Esophagus (tissue), 2 donors: ENCODE measurements at regions not wholly inside any gene's neighbourhood (a gene's known extent, or its start where the extent isn't known, plus 50 kb on each side); places are given as distances from the start of the nearest gene placed in this dataset.

Experiments
- H3K27ac ChIP-seq, 2 donors: one replicate each; pipeline ENCODE4 v1.5.1; 2013; ENCODE audit warnings: low read depth in 2 of 2, mild to moderate bottlenecking in 2 of 2, inconsistent platforms in 1 of 2, low read length in 1 of 2, moderate library complexity in 1 of 2
- H3K27me3 ChIP-seq, 2 donors: one replicate each; pipeline ENCODE4 v1.6.1; 2013; ENCODE audit warnings: low read length in 2 of 2, control low read depth in 1 of 2, mild to moderate bottlenecking in 1 of 2; ENCODE audit not compliant: insufficient read depth in 2 of 2, control insufficient read depth in 1 of 2
- H3K36me3 ChIP-seq, 2 donors: one replicate each; pipeline ENCODE4 v1.6.1; 2013; ENCODE audit warnings: low read length in 1 of 2; ENCODE audit not compliant: control insufficient read depth in 2 of 2, insufficient read depth in 2 of 2
- H3K4me1 ChIP-seq, 2 donors: one replicate each; pipeline ENCODE4 v1.6.1; 2013; ENCODE audit warnings: low read length in 1 of 2; ENCODE audit not compliant: control insufficient read depth in 2 of 2, insufficient read depth in 2 of 2
- H3K4me3 ChIP-seq, 2 donors: one replicate each; pipeline ENCODE4 v1.5.1; 2013; ENCODE audit warnings: low read length in 2 of 2, mild to moderate bottlenecking in 2 of 2, low read depth in 1 of 2, moderate library complexity in 1 of 2
- H3K9me3 ChIP-seq, 2 donors: one replicate each; pipeline ENCODE4 v1.6.1; 2013; ENCODE audit warnings: mild to moderate bottlenecking in 2 of 2, low read depth in 1 of 2, low read length in 1 of 2, moderate library complexity in 1 of 2; ENCODE audit not compliant: control insufficient read depth in 2 of 2, insufficient read depth in 1 of 2
- WGBS, 2 donors: extraction: QIAGEN DNeasy Blood & Tissue Kit; methylation state at CpG; one replicate each; pipeline ENCODE4 v1.1.7; 2013; 5-methylcytosine and 5-hydroxymethylcytosine counted together
- donor health status: healthy with polysubstance abuse.
- donor health status: Bipolar disorder and iron deficiency.

DNA sequence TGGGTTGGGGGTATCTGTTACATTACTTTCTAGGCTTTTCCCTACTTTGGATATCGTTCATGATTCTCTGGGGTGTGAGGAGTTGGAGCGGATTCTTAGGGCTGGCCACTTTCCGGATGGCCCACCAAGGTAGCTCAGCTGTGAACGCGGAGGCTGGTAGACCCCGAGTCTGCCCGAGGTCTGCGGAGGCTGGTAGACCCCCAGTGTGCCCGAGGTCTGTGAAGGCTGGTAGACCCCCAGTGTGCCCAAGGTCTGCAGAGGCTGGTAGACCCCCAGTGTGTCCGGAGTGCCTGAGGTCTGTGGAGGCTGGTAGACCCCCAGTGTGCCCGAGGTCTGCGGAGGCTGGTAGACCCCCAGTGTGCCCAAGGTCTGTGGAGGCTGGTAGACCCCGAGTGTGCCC is 99.2 kb upstream of the ZNF469 start:
- Histone ChIP-seq H3K27ac (no peak overlapping the region), H3K4me3 (no peak overlapping the region), H3K4me1 (peaks cover 0 to 7% of the 10 kb centered on the region in 2 donors), H3K36me3 (no peaks in the 10 kb centered on the region), H3K9me3 (peaks cover 4 to 12% of the 10 kb centered on the region in 2 donors), H3K27me3 (no peaks in the 10 kb centered on the region)
- 91 to 93% methylated on average over 12 to 13 of the region's 13 CpGs for WGBS, 2 donors

DNA sequence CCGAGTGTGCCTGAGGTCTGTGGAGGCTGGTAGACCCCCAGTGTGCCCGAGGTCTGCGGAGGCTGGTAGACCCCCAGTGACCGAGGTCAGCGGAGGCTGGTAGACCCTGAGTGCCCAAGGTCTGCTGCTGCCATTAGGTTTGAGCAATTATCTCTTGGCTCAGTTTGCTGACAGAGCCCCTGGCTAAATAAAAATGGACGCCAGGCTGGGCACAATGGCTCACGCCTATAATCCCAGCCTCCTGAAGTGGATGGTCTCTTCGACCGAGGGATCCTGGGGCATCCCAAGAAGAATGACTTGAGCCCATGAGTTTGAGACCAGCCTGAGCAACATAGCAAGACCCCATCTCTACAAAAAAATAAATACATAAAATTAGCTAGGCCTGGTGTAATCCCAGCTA is 98.7 kb upstream of the ZNF469 start:
- 89 to 91% methylated on average over 9 of the region's 9 CpGs for WGBS, 2 donors
- H3K27me3 ChIP-seq, result no peaks in the 10 kb centered on the region
- H3K27ac ChIP-seq, result no peak overlapping the region
- H3K4me1 ChIP-seq, result peaks cover 0 to 7% of the 10 kb centered on the region in 2 donors
- peaks cover 4 to 14% of the 10 kb centered on the region in 2 donors for H3K9me3 ChIP-seq
- no peaks in the 10 kb centered on the region for H3K36me3 ChIP-seq
- H3K4me3 ChIP-seq, result no peak overlapping the region

DNA sequence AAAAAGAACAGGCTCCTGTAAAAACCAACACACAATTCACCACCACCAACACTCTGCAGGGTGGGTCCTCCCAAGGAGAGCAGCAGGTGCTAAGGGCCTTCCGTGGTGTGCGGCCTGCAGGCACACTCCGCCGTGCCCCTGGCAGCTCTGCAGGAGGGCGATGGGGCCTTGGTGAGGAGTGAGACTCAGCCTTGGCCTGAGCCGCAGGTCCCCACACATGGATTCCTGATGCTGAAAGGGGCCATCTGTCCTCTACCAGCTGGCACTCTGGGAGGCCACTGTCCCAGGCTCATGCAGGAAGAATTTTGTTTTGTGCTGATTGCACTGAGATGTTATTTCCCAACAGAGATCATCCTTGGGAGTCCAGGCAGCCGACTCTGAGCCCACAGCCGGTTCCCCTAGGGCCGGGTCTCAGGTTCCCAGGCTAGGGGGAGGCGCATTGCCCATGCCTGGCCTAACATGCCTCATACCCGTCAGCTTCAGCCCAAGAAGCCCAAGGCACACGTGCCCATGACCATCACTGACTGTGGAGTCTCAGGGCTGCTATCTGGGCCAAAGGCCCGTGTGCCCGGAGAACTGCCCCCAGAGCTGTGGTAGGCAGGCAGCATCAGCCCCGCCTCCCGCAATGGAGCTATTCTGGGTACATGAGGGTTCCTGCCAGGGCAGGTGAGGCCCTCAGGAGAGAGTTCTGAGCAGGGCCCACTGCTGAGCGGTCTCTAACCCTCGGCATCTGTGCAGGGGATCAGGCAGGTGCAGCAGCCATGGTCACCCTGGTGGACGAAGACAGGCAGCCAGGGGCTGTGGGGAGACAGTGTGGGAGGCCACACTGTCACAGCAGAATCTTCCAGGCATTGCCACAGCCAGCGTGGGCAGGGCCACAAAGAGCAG is 97.9 kb upstream of the ZNF469 start:
- H3K27ac ChIP-seq, result no peak overlapping the region
- 90 to 96% methylated on average over 20 of the region's 20 CpGs for WGBS, 2 donors
- H3K27me3 ChIP-seq, result no peaks in the 10 kb centered on the region
- H3K4me3 ChIP-seq, result no peak overlapping the region
- H3K36me3 ChIP-seq, result no peaks in the 10 kb centered on the region
- H3K4me1 ChIP-seq, result peaks cover 0 to 7% of the 10 kb centered on the region in 2 donors
- H3K9me3 ChIP-seq, result peaks cover 4 to 13% of the 10 kb centered on the region in 2 donors

DNA sequence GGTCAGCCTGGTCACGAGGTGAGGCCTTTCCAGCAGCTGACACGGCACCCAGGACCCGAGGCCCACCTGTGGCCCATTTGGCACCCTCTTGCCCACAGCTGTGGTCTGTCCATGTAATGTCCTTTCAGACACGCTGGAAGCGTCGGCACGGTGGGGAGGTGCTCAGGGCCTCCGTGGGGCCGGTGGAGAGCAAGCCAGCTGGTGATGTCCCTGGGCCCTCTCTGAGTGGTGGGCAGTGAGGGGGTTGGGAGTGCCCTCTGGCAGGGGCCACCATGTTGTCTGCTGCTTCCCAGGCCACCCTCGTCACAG is 97.3 kb upstream of the ZNF469 start:
- WGBS, 2 donors, result 83 to 93% methylated on average over 9 to 10 of the region's 10 CpGs
- Histone ChIP-seq H3K9me3 (peaks cover 4 to 8% of the 10 kb centered on the region in 2 donors), H3K4me1 (peaks cover 0 to 7% of the 10 kb centered on the region in 2 donors), H3K36me3 (no peaks in the 10 kb centered on the region), H3K27ac (no peak overlapping the region), H3K27me3 (no peaks in the 10 kb centered on the region), H3K4me3 (no peak overlapping the region)

DNA sequence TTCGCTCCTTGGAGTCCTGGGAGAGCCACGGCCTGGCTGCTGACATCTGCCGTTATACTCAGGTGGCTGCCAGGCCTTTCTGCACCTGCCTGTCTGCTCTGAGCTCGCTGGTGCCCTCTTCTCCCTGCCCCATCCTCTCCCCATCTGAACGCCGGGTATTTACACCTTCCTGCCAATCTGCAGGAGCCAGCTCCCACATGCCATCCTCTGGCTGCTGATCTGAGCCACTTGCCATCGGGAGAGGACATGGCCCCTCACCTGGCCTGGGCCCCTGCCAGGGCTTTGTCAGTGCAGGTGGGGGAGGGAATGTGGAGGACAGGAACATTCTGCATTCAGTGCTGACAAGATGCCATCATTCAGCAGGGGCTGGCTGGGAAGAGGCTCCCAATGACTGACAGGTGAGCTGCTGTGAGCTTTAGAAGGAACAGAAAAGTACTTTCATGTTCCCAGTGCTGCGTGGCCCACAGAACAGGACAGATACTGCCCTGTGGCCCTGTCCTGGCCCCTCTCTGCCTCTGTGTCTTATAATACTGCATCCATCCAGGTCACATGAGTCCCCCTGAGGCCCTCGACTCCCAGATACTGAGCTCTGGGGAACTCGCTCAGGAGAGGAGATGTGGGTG is 96.3 kb upstream of the ZNF469 start:
- Histone ChIP-seq H3K27ac (no peak overlapping the region), H3K4me3 (no peak overlapping the region), H3K9me3 (peaks cover 4 to 8% of the 10 kb centered on the region in 2 donors), H3K27me3 (no peaks in the 10 kb centered on the region), H3K4me1 (peaks cover 0 to 7% of the 10 kb centered on the region in 2 donors), H3K36me3 (no peaks in the 10 kb centered on the region)
- WGBS, 2 donors, result 81 to 89% methylated on average over 10 of the region's 10 CpGs

DNA sequence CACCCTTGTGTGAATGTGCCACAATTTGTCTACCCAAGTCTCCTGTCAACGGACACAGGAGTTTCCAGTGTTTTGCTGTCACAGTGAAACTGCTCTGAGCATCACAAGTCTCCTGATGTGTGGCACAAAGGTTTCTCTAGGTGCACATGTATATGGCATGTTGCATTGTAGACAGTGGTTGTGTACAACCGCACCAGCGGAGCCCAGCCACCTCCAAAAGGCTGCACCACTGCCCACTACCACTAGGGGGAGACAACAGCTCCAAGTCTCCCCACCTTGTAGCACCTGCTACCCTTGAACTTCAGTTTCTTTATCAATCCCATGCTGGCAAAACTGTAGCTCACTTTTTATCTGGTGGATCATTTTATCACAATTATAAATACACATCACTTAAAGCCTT is 95.5 kb upstream of the ZNF469 start:
- peaks cover 4 to 8% of the 10 kb centered on the region in 2 donors for H3K9me3 ChIP-seq
- no peaks in the 10 kb centered on the region for H3K27me3 ChIP-seq
- WGBS, 2 donors, result 68 to 92% methylated on average over 3 of the region's 3 CpGs
- H3K36me3 ChIP-seq, result no peaks in the 10 kb centered on the region
- no peak overlapping the region for H3K4me3 ChIP-seq
- H3K4me1 ChIP-seq, result peaks cover 0 to 6% of the 10 kb centered on the region in 2 donors
- H3K27ac ChIP-seq, result no peak overlapping the region

DNA sequence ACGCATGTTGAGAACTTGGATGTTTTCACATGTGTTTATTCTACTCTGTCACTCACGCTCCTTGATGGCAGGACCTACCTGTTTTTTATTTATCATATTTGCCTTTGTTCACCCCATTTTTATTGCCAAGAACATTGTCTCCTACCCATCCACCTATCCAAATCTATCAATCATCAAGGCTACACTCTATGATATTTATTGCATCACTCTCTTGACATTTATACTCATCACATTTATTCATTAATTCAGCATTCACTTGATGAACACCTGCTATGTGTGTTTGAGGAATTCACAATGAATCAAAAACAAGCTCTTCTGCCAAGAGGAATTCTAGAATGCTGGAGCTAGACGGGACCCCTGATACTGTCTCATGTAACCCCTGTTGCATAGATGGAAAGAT is 94.5 kb upstream of the ZNF469 start:
- Histone ChIP-seq H3K27ac (no peak overlapping the region), H3K36me3 (no peaks in the 10 kb centered on the region), H3K27me3 (no peaks in the 10 kb centered on the region), H3K4me1 (no peaks in the 10 kb centered on the region), H3K4me3 (no peak overlapping the region), H3K9me3 (peaks cover 4 to 8% of the 10 kb centered on the region in 2 donors)
- WGBS, 2 donors, result 81 to 82% methylated on average over 3 of the region's 3 CpGs

DNA sequence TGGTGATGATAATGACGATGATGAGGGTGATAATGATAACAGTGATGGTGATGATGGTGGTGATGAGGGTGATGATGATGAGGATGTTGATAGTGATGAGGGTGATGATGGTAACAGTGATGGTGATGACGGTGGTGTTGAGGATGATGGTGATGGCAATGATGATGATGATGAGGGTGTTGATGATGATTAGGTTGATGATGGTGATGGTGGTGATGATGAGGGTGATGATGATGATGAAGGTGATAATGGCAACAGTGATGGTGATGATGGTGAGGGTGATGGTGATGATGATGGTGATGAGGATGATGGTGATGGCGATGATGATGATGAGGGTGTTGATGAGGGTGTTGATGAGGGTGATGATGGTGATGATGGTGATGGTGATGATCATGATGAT is 93.8 kb upstream of the ZNF469 start:
- Histone ChIP-seq H3K27me3 (no peaks in the 10 kb centered on the region), H3K36me3 (no peaks in the 10 kb centered on the region), H3K4me3 (no peak overlapping the region), H3K9me3 (peaks cover 4 to 8% of the 10 kb centered on the region in 2 donors), H3K4me1 (no peaks in the 10 kb centered on the region), H3K27ac (no peak overlapping the region)
- 83 to 92% methylated on average over 3 of the region's 3 CpGs for WGBS, 2 donors

DNA sequence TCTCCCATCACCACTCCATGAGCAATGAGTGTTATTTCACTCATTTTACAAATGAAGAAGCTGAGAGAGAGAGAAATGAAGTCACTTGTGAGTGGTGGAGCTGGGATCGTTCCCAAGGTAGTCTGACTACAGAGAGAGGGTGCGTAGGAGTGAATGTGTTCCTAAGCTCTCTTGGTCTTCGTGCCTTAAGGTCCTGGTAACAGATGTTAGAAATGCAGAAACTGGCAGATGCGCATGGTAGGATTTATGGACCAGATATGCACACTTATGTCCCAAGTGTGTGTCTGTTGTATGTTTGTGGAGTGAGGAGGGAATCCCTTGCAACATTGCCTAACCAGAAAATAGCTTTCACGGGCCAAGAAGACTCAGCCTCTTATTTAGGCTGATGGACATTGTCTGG is 93.2 kb upstream of the ZNF469 start:
- no peaks in the 10 kb centered on the region for H3K27me3 ChIP-seq
- H3K27ac ChIP-seq, result no peak overlapping the region
- H3K9me3 ChIP-seq, result peaks cover 4 to 8% of the 10 kb centered on the region in 2 donors
- H3K4me3 ChIP-seq, result no peak overlapping the region
- no peaks in the 10 kb centered on the region for H3K4me1 ChIP-seq
- no peaks in the 10 kb centered on the region for H3K36me3 ChIP-seq
- WGBS, 2 donors, result 83% methylated on average over 5 of the region's 5 CpGs
